H1 (cell line): ENCODE measurements at regions not wholly inside any gene's neighbourhood (a gene's known extent, or its start where the extent isn't known, plus 50 kb on each side); places are given as distances from the start of the nearest gene placed in this dataset.

Experiments
- CTCF ChIA-PET: fragments of 300-600 bp; sonication (Branson Sonifier 250); formaldehyde crosslinking; loops from one replicate; lab custom pipeline; 2021; ENCODE audit not compliant: partially characterized antibody; lab: Charles Lee
- POLR2A ChIA-PET: fragments of 300-600 bp; sonication (Branson Sonifier 250); formaldehyde crosslinking; loops from one replicate; lab custom pipeline; 2021; ENCODE audit warnings: inconsistent platforms; ENCODE audit not compliant: partially characterized antibody; lab: Charles Lee
- DNase-seq, 2 experiments: peaks; one replicate each; pipeline versions ENCODE4 v3.0.0 to v3.0.0-alpha.2; 2010 to 2022; ENCODE audit warnings: low spot score in 2 of 2, low read depth in 1 of 2, mixed read lengths in 1 of 2
- FAIRE-seq: peaks from 2 replicates; lab custom pipeline; 2011; peaks lifted over from hg19 to GRCh38; lab: Jason Lieb, UNC
- H2AFZ ChIP-seq: 2 replicates; pipeline ENCODE4 v1.8.1; 2012; ENCODE audit warnings: low read length, inconsistent platforms
- H2AK5ac ChIP-seq: 2 replicates; pipeline ENCODE4 v1.6.1; 2013; ENCODE audit warnings: low read depth, low read length
- H2BK120ac ChIP-seq: replicated peaks from 2 replicates; pipeline ENCODE3; 2013; ENCODE audit warnings: low read depth, low read length, inconsistent platforms
- H2BK12ac ChIP-seq: 2 replicates; pipeline ENCODE4 v1.6.1; 2013; ENCODE audit warnings: low read depth, low read length
- H2BK15ac ChIP-seq: 2 replicates; pipeline ENCODE4 v1.6.1; 2013; ENCODE audit warnings: low read length
- H2BK20ac ChIP-seq: 2 replicates; pipeline ENCODE4 v1.6.1; 2013; ENCODE audit warnings: low read length
- H2BK5ac ChIP-seq: 2 replicates; pipeline ENCODE4 v1.6.1; 2013; ENCODE audit warnings: low read depth, low read length
- H3K14ac ChIP-seq: 2 replicates; pipeline ENCODE4 v1.6.1; 2013; ENCODE audit warnings: inconsistent platforms; ENCODE audit not compliant: insufficient read length
- H3K18ac ChIP-seq: 2 replicates; pipeline ENCODE4 v1.6.1; 2013; ENCODE audit warnings: low read length; ENCODE audit errors: extremely low read depth
- H3K23ac ChIP-seq: 2 replicates; pipeline ENCODE4 v1.6.1; 2013; ENCODE audit warnings: inconsistent platforms; ENCODE audit not compliant: insufficient read length
- H3K23me2 ChIP-seq: 2 replicates; pipeline ENCODE4 v1.6.1; 2013; ENCODE audit warnings: low read depth, low read length
- H3K27ac ChIP-seq: 2 replicates; pipeline ENCODE4 v1.6.1; 2011; ENCODE audit warnings: low read depth, low read length, inconsistent platforms
- H3K27me3 ChIP-seq, 4 experiments: replicated peaks in 1 of 4; 1 replicate in 1 of 4; 2 replicates in 3 of 4; pipeline versions ENCODE4 v1.6.1 to v1.8.1; 2011 to 2013; ENCODE audit warnings: low read length in 3 of 4, mild to moderate bottlenecking in 3 of 4, inconsistent platforms in 2 of 4, mixed read lengths in 2 of 4, moderate library complexity in 1 of 4; ENCODE audit not compliant: control insufficient read depth in 3 of 4, insufficient read depth in 3 of 4; ENCODE audit errors: extremely low read depth in 1 of 4
- H3K36me3 ChIP-seq, 4 experiments: 2 replicates each; pipeline versions ENCODE4 v1.6.1 to v1.8.1; 2011 to 2013; ENCODE audit warnings: mild to moderate bottlenecking in 4 of 4, low read length in 3 of 4, moderate library complexity in 2 of 4, control low read depth in 1 of 4, inconsistent platforms in 1 of 4; ENCODE audit not compliant: insufficient read depth in 4 of 4, control insufficient read depth in 2 of 4
- H3K4ac ChIP-seq: replicated peaks from 2 replicates; pipeline ENCODE3; 2013; ENCODE audit warnings: low read length, low read depth, mixed read lengths, inconsistent platforms; ENCODE audit not compliant: insufficient read length
- H3K4me1 ChIP-seq, 4 experiments: replicated peaks in 1 of 4; 1 replicate in 1 of 4; 2 replicates in 3 of 4; pipeline versions ENCODE4 v1.6.1 to v1.8.1; 2011 to 2013; ENCODE audit warnings: low read length in 3 of 4, inconsistent platforms in 2 of 4, mixed read lengths in 1 of 4; ENCODE audit not compliant: insufficient read depth in 4 of 4, control insufficient read depth in 3 of 4
- H3K4me2 ChIP-seq, 2 experiments: 2 replicates each; pipeline versions ENCODE4 v1.6.1 to v1.8.1; 2011 to 2013; ENCODE audit warnings: low read depth in 2 of 2, low read length in 2 of 2, control low read depth in 1 of 2, inconsistent platforms in 1 of 2, mild to moderate bottlenecking in 1 of 2; ENCODE audit not compliant: insufficient read depth in 1 of 2
- H3K4me3 ChIP-seq, 4 experiments: fragments of 200-600, 300-600 bp in 1 of 4; sonication (generic), shearing (Covaris generic), sonication (Bioruptor Twin) in 1 of 4; 2 replicates each; pipeline versions ENCODE4 v1.5.1 to v1.8.1; 2011 to 2016; ENCODE audit warnings: low read length in 4 of 4, low read depth in 3 of 4, control low read depth in 2 of 4, inconsistent platforms in 2 of 4, mild to moderate bottlenecking in 2 of 4, mixed read lengths in 1 of 4, moderate library complexity in 1 of 4; ENCODE audit not compliant: insufficient read depth in 2 of 4; ENCODE audit errors: extremely low read depth in 1 of 4
- H3K56ac ChIP-seq: replicated peaks from 2 replicates; pipeline ENCODE3; 2013; ENCODE audit warnings: low read depth, mild to moderate bottlenecking, mixed read lengths, low read length, inconsistent platforms; ENCODE audit not compliant: insufficient read length
- H3K79me1 ChIP-seq: 2 replicates; pipeline ENCODE4 v1.6.1; 2013; ENCODE audit warnings: low read depth, low read length, control low read depth
- H3K79me2 ChIP-seq, 2 experiments: 2 replicates each; pipeline versions ENCODE4 v1.6.1 to v1.8.1; 2012 to 2013; ENCODE audit warnings: low read length in 2 of 2, mild to moderate bottlenecking in 2 of 2, inconsistent platforms in 1 of 2; ENCODE audit not compliant: insufficient read depth in 2 of 2, control insufficient read depth in 1 of 2
- H3K9ac ChIP-seq, 4 experiments: replicated peaks in 1 of 4; 1 replicate in 1 of 4; 2 replicates in 3 of 4; pipeline versions ENCODE4 v1.6.1 to v1.8.1; 2011 to 2013; ENCODE audit warnings: low read depth in 3 of 4, low read length in 3 of 4, control low read depth in 2 of 4, mild to moderate bottlenecking in 2 of 4, moderate library complexity in 2 of 4, inconsistent platforms in 1 of 4; ENCODE audit errors: extremely low read depth in 1 of 4
- H3K9me3 ChIP-seq, 2 experiments: 2 replicates each; pipeline versions ENCODE4 v1.6.1 to v1.8.1; 2012 to 2013; ENCODE audit warnings: mild to moderate bottlenecking in 2 of 2, moderate library complexity in 2 of 2, control low read depth in 1 of 2, inconsistent platforms in 1 of 2, low read depth in 1 of 2, low read length in 1 of 2, mixed read lengths in 1 of 2; ENCODE audit not compliant: insufficient read depth in 2 of 2
- H4K20me1 ChIP-seq, 2 experiments: replicated peaks in 1 of 2; 2 replicates each; pipeline versions ENCODE3 to v1.8.1; 2011 to 2013; ENCODE audit warnings: inconsistent platforms in 2 of 2, low read length in 2 of 2, mild to moderate bottlenecking in 1 of 2; ENCODE audit not compliant: insufficient read depth in 2 of 2, control insufficient read depth in 1 of 2
- H4K5ac ChIP-seq: 2 replicates; pipeline ENCODE4 v1.6.1; 2013; ENCODE audit warnings: low read length, low read depth, mixed read lengths, inconsistent platforms; ENCODE audit not compliant: insufficient read length
- H4K8ac ChIP-seq: 2 replicates; pipeline ENCODE4 v1.8.0; 2013; ENCODE audit warnings: mild to moderate bottlenecking, moderate library complexity, low read length, inconsistent platforms; ENCODE audit not compliant: insufficient read depth; ENCODE audit errors: extremely low read depth
- H4K91ac ChIP-seq: replicated peaks from 2 replicates; pipeline ENCODE3; 2013; ENCODE audit warnings: low read length, mixed read lengths, inconsistent platforms; ENCODE audit not compliant: insufficient read length
- ATF3 ChIP-seq: IDR thresholded peaks from 2 replicates; pipeline ENCODE4 v1.6.1; 2011; ENCODE audit warnings: low read depth, mild to moderate bottlenecking, low read length; ENCODE audit not compliant: insufficient read depth
- BACH1 ChIP-seq: IDR thresholded peaks from 2 replicates; pipeline ENCODE4 v1.6.1; 2012; ENCODE audit warnings: low read length, improper control_type of control experiment
- E2F6 ChIP-seq: IDR thresholded peaks from 2 replicates; pipeline ENCODE4 v1.6.1; 2012; ENCODE audit warnings: inconsistent platforms
- EGR1 ChIP-seq: IDR thresholded peaks from 2 replicates; pipeline ENCODE4 v1.6.1; 2011; ENCODE audit warnings: low read depth, low read length, borderline replicate concordance
- HDAC6 ChIP-seq: IDR thresholded peaks from one replicate; pipeline ENCODE4 v1.7.1; 2012; ENCODE audit warnings: low read depth, mild to moderate bottlenecking, inconsistent platforms, low read length, moderate library complexity
- POLR2AphosphoS5 ChIP-seq: IDR thresholded peaks from 2 replicates; pipeline ENCODE4 v1.6.1; 2011; ENCODE audit warnings: low read depth, low read length
- POU5F1 ChIP-seq: IDR thresholded peaks from 2 replicates; pipeline ENCODE4 v1.6.1; 2011; ENCODE audit warnings: low read depth, mild to moderate bottlenecking, low read length, moderate library complexity
- RAD21 ChIP-seq, 2 experiments: IDR thresholded peaks in 1 of 2; conservative IDR thresholded peaks in 1 of 2; 2 replicates each; pipeline ENCODE4 v1.6.1; 2011; ENCODE audit warnings: low read depth in 2 of 2, low read length in 2 of 2, improper control_type of control experiment in 1 of 2, inconsistent platforms in 1 of 2, mild to moderate bottlenecking in 1 of 2, moderate library complexity in 1 of 2
- RFX5 ChIP-seq: IDR thresholded peaks from 2 replicates; pipeline ENCODE4 v1.6.1; 2011; ENCODE audit warnings: low read depth, low read length, improper control_type of control experiment, borderline replicate concordance
- SAP30 ChIP-seq: fragments of 300-600 bp; sonication (generic); IDR thresholded peaks from 2 replicates; pipeline ENCODE4 v1.7.1; 2012; ENCODE audit warnings: low read length, moderate library complexity, mild to moderate bottlenecking, inconsistent platforms; ENCODE audit not compliant: insufficient read depth, insufficient replicate concordance
- WGBS, 2 experiments: shearing (Covaris generic) in 1 of 2; methylation state at CpG; one replicate each; pipeline versions ENCODE4 v1.1.6 to v1.1.7; 2013 to 2015; ENCODE audit warnings: low lambda C conversion rate in 2 of 2, mixed read lengths in 2 of 2, inconsistent platforms in 1 of 2, low coverage in 1 of 2, missing lambda C conversion rate in 1 of 2; ENCODE audit not compliant: insufficient replicate concordance in 2 of 2, insufficient coverage in 1 of 2, insufficient read length in 1 of 2; ENCODE audit errors: extremely low coverage in 1 of 2, missing lambda C conversion rate in 1 of 2; 5-methylcytosine and 5-hydroxymethylcytosine counted together

DNA sequence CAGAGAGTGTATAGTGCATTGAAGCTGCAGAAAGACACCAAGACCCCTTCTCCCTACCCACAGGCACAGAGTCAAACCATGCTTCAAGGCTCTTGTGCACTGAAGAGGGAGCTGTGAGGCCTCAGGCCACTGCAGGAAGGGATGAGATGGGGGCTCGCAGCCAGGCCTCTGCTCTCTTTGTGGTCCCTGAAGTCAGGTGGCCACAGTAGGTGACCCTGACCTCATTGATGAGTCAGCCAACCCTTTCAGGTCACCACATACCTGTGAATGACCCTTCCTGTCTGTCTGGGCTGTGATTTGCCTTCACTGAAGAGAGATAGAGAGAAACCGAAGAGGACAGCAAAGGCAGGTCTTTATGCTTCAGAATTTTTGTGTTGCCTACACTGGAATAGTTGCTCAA lies 372.1 kb downstream of the ACTL7B start:
- POLR2A ChIA-PET = no interaction called here
- no peak overlapping the region for H3K23ac ChIP-seq
- no peak overlapping the region for H4K91ac ChIP-seq
- no peaks in the 10 kb centered on the region for H3K79me2 ChIP-seq
- H4K20me1 ChIP-seq = no peaks in the 10 kb centered on the region
- no peak overlapping the region for H3K4me2 ChIP-seq
- no peak overlapping the region for H3K4me3 ChIP-seq
- H2BK5ac ChIP-seq = no peak overlapping the region
- no peak overlapping the region for H2AK5ac ChIP-seq
- 92% methylated on average over 2 of the region's 2 CpGs; no CpG with 5 or more reads in 1 of the 2 experiments for WGBS, 2 experiments
- H3K27me3 ChIP-seq = no peaks in the 10 kb centered on the region
- H3K9me3 ChIP-seq = no peaks in the 10 kb centered on the region
- no peak overlapping the region for H3K18ac ChIP-seq
- H3K56ac ChIP-seq = no peak overlapping the region
- no peak for DNase-seq
- H2BK15ac ChIP-seq = no peak overlapping the region
- H3K4ac ChIP-seq = no peak overlapping the region
- H3K36me3 ChIP-seq = no peaks in the 10 kb centered on the region
- no peak overlapping the region for H2BK120ac ChIP-seq
- no peak overlapping the region for H3K9ac ChIP-seq
- H3K27ac ChIP-seq = no peak overlapping the region
- H3K14ac ChIP-seq = no peak overlapping the region
- no peak for FAIRE-seq
- no peak overlapping the region for H4K5ac ChIP-seq
- 0 out of 2 replicates have a peak overlapping the region, but pooled peaks have one; percentile 10 for H2AFZ ChIP-seq
- no peak overlapping the region for H2BK20ac ChIP-seq
- no peaks in the 10 kb centered on the region for H3K23me2 ChIP-seq
- no peak overlapping the region for H4K8ac ChIP-seq
- H3K79me1 ChIP-seq = no peaks in the 10 kb centered on the region
- CTCF ChIA-PET = interaction anchor here (1.0 to 1.7 kb wide), 4 partner anchors 10 to 278 kb away, joined by 3 to 8 read pairs (median 4); no protein-coding TSS in a partner anchor
- H2BK12ac ChIP-seq = no peak overlapping the region
- no peaks in the 10 kb centered on the region for H3K4me1 ChIP-seq
- TF ChIP-seq POLR2AphosphoS5 (no peak), EGR1 (no peak), SAP30 (no peak), ATF3 (no peak), RFX5 (no peak), POU5F1 (no peak), HDAC6 (no peak), BACH1 (no peak), E2F6 (no peak), RAD21 (IDR thresholded peaks at IDR 0.05 in 1 of 2, conservative IDR thresholded peaks at IDR 0.05 in 1 of 2; ENCODE audit: low read depth in 2 of 2, low read length in 2 of 2) (no peak)
